ENCODE measurements at regions not wholly inside any gene's neighbourhood (a gene's known extent, or its start where the extent isn't known, plus 50 kb on each side); places are given as distances from the start of the nearest gene placed in this dataset.

DNA sequence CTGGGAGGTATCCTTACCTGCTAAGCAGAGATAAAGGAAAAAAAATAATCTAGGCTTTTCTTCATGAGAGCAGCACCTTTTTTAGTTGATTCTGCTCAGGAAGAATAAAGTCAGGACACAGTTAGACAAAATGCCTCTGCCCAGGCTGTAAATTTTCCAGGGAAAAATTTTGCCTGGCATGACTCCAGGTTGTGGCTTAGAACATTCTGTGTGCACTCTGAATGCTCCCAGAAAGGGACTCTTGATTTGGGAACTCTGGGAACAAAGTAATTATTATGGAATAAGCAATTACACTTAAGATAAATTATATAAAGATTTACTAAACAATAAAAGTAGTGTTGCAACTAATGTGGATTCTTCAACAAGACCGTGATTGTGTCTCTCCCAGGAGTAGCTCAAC, 826.2 kb upstream of the TENM3 start:
- no peak for DNase-seq (ENCODE audit: extremely low read depth, insufficient read length)
- Histone ChIP-seq H3K27me3 (replicated peaks; ENCODE audit: control insufficient read depth, insufficient read depth, low read length) (no peaks in the 10 kb centered on the region), H3K36me3 (ENCODE audit: control insufficient read depth, insufficient read depth, low read length) (no peaks in the 10 kb centered on the region), H3K4me3 (replicated peaks; ENCODE audit: low read depth, low read length) (no peak overlapping the region)
- no peak for TF ChIP-seq CTCF (IDR thresholded peaks at IDR 0.05; ENCODE audit: insufficient read depth, low read length, poor library complexity, severe bottlenecking)

GRCh38 chr4:181418496-181418895, 824.7 kb upstream of the TENM3 start:
- H3K4me3 ChIP-seq (replicated peaks; ENCODE audit: low read depth, low read length) = no peak overlapping the region
- H3K27me3 ChIP-seq (replicated peaks; ENCODE audit: control insufficient read depth, insufficient read depth, low read length) = no peaks in the 10 kb centered on the region
- H3K36me3 ChIP-seq (ENCODE audit: control insufficient read depth, insufficient read depth, low read length) = no peaks in the 10 kb centered on the region
- no peak for TF ChIP-seq CTCF (IDR thresholded peaks at IDR 0.05; ENCODE audit: insufficient read depth, low read length, poor library complexity, severe bottlenecking)
- no peak for DNase-seq (ENCODE audit: extremely low read depth, insufficient read length)

DNA sequence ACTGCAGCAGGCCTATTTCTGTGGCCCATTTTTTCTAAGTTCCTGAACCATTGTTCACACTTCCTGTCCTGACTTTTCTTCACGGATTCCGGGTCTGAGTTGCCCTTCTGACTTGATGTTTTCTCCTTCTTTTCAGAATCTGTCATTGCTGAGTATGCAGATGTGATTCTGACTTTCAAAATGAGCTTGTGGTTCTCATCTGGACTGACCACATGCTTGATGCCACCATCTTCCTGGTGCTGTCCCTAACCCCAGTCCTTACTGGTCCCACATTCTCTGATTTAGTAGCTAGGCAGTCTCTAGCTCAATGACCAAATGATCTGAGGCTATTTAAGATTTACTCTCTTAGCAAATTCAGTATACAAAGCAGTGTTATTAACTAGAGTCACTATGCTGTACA, 822.3 kb upstream of the TENM3 start:
- no peaks in the 10 kb centered on the region for H3K36me3 ChIP-seq (ENCODE audit: control insufficient read depth, insufficient read depth, low read length)
- DNase-seq (ENCODE audit: extremely low read depth, insufficient read length) = no peak
- TF ChIP-seq CTCF (IDR thresholded peaks at IDR 0.05; ENCODE audit: insufficient read depth, low read length, poor library complexity, severe bottlenecking) = no peak

GRCh38 chr4:181424362-181425016, 818.7 kb upstream of the TENM3 start:
- DNase-seq (ENCODE audit: extremely low read depth, insufficient read length) = no peak
- no peak overlapping the region for H3K4me3 ChIP-seq (replicated peaks; ENCODE audit: low read depth, low read length)
- no peaks in the 10 kb centered on the region for H3K27me3 ChIP-seq (replicated peaks; ENCODE audit: control insufficient read depth, insufficient read depth, low read length)
- TF ChIP-seq CTCF (IDR thresholded peaks at IDR 0.05; ENCODE audit: insufficient read depth, low read length, poor library complexity, severe bottlenecking) = no peak
- H3K36me3 ChIP-seq (ENCODE audit: control insufficient read depth, insufficient read depth, low read length) = no peaks in the 10 kb centered on the region

More for the DNA sequence above, 822.3 kb upstream of the TENM3 start:
- no peak overlapping the region for H3K4me3 ChIP-seq (replicated peaks; ENCODE audit: low read depth, low read length)
- no peaks in the 10 kb centered on the region for H3K27me3 ChIP-seq (replicated peaks; ENCODE audit: control insufficient read depth, insufficient read depth, low read length)

DNA sequence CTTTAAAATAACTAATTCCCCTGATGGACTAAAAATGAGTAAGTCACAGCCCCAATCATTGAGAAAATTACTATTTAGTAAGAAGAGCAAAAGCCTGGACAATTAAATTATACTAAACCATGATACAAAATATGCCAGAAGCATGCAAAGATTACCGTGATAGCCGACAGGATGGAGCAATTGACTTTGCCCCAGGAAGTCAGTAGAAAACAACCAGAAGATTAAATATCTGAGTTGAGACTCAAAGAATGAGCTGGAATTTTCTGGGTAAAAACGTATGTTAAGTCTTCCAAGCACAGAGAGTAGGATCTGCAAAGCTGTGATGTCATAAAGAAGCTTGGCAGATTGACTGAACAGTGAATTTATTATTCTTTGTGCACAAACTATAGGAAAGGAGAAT, 816.1 kb upstream of the TENM3 start:
- no peak for DNase-seq (ENCODE audit: extremely low read depth, insufficient read length)
- TF ChIP-seq CTCF (IDR thresholded peaks at IDR 0.05; ENCODE audit: insufficient read depth, low read length, poor library complexity, severe bottlenecking) = no peak

DNA sequence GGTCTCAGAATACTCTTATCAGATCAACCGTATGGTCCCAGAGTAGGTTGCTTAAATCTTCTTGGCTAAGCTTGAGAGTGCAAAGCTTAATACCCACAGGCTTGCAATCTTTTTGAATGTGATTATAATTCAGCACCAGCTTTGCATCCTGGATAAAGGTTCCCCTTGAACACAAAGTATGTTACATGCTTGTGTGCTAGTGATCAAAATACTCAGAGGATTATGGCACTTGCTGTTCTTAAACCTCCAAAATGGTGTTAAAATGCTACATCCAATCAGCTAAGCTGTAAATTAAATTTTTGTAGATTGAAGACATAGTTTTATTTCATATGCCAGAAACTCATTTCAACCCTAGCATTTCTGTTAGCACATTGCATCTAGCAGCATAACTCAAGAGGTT, 812.2 kb upstream of the TENM3 start:
- Histone ChIP-seq H3K27me3 (replicated peaks; ENCODE audit: control insufficient read depth, insufficient read depth, low read length) (no peaks in the 10 kb centered on the region), H3K36me3 (ENCODE audit: control insufficient read depth, insufficient read depth, low read length) (no peaks in the 10 kb centered on the region), H3K4me3 (replicated peaks; ENCODE audit: low read depth, low read length) (no peak overlapping the region)
- no peak for TF ChIP-seq CTCF (IDR thresholded peaks at IDR 0.05; ENCODE audit: insufficient read depth, low read length, poor library complexity, severe bottlenecking)
- DNase-seq (ENCODE audit: extremely low read depth, insufficient read length) = no peak

More for the DNA sequence above, 816.1 kb upstream of the TENM3 start:
- Histone ChIP-seq H3K27me3 (replicated peaks; ENCODE audit: control insufficient read depth, insufficient read depth, low read length) (no peaks in the 10 kb centered on the region), H3K36me3 (ENCODE audit: control insufficient read depth, insufficient read depth, low read length) (no peaks in the 10 kb centered on the region), H3K4me3 (replicated peaks; ENCODE audit: low read depth, low read length) (no peak overlapping the region)
